Thyroid gland (tissue), 4 donors: ENCODE measurements at regions not wholly inside any gene's neighbourhood (a gene's known extent, or its start where the extent isn't known, plus 50 kb on each side); places are given as distances from the start of the nearest gene placed in this dataset. TPM values are rescaled to one million over a fixed set of nuclear protein-coding genes. Genes with fewer than 3 reads are reported as not detected.

Experiments
- DNase-seq, 2 donors: peaks; one replicate each; pipeline ENCODE4 v3.0.0-alpha.2; 2019
- H3K27ac ChIP-seq, 3 donors: fragments of 200-600 bp; sonication (generic); 1 replicate in 2 of 3; 2 replicates in 1 of 3; pipeline ENCODE4 v1.5.1; 2016 to 2019; ENCODE audit warnings: mild to moderate bottlenecking in 1 of 3, moderate library complexity in 1 of 3
- H3K27me3 ChIP-seq: fragments of 200-600 bp; sonication (generic); one replicate; pipeline ENCODE4 v1.5.1; 2019
- H3K36me3 ChIP-seq, 2 donors: fragments of 200-600 bp; sonication (generic); one replicate each; pipeline ENCODE4 v1.5.1; 2016 to 2019
- H3K4me1 ChIP-seq, 2 donors: fragments of 200-600 bp; sonication (generic); one replicate each; pipeline ENCODE4 v1.5.1; 2017 to 2019
- H3K4me3 ChIP-seq, 3 donors: fragments of 200-600 bp; sonication (generic); replicated peaks in 1 of 3; 1 replicate in 2 of 3; 2 replicates in 1 of 3; pipeline ENCODE4 v1.5.1; 2016; ENCODE audit warnings: mild to moderate bottlenecking in 1 of 3
- H3K9me3 ChIP-seq: fragments of 200-600 bp; sonication (generic); one replicate; pipeline ENCODE4 v1.5.1; 2017
- POLR2A ChIP-seq, 2 donors: fragments of 450-650 bp; IDR thresholded peaks; one replicate each; pipeline ENCODE4 v1.6.1; 2017; ENCODE audit warnings: antibody characterized with exemption in 2 of 2, mild to moderate bottlenecking in 2 of 2, moderate library complexity in 1 of 2
- WGBS, 2 donors: methylation state at CpG; one replicate each; pipeline ENCODE4 v1.1.5; 2017; 5-methylcytosine and 5-hydroxymethylcytosine counted together
- intact Hi-C: fragments of 100-400 bp; cut with DNase I; formaldehyde crosslinking; loops from one replicate; pipeline ENCODE4 v1.15.1; 2023
- small RNA-seq: library from RNA; depleted of rRNA; stranded (forward); fragments of <200 nt; gene quantifications from one replicate; pipeline ENCODE3, GENCODE V24; 2016
- TF ChIP-seq, protein P1 (sequence below), 6 experiments: fragments of 200-600 bp in 3 of 6; fragments of 450-650 bp in 3 of 6; sonication (generic) in 3 of 6; IDR thresholded peaks; one replicate each; pipeline ENCODE4 v1.5.1; 2016 to 2019; ENCODE audit warnings: antibody characterized with exemption in 6 of 6, mild to moderate bottlenecking in 2 of 6, inconsistent platforms in 1 of 6, moderate library complexity in 1 of 6

GRCh38 chr14:92259613-92260357 lies 63.2 kb upstream of the SLC24A4 start:
- Histone ChIP-seq H3K9me3 (no peaks in the 10 kb centered on the region), H3K4me1 (no peaks in the 10 kb centered on the region), H3K27me3 (no peaks in the 10 kb centered on the region), H3K27ac (no peak overlapping the region), H3K36me3 (no peaks in the 10 kb centered on the region), H3K4me3 (no peak overlapping the region)
- TF ChIP-seq POLR2A (IDR thresholded peaks at IDR 0.05) = no peak
- TF ChIP-seq, protein P1, sequence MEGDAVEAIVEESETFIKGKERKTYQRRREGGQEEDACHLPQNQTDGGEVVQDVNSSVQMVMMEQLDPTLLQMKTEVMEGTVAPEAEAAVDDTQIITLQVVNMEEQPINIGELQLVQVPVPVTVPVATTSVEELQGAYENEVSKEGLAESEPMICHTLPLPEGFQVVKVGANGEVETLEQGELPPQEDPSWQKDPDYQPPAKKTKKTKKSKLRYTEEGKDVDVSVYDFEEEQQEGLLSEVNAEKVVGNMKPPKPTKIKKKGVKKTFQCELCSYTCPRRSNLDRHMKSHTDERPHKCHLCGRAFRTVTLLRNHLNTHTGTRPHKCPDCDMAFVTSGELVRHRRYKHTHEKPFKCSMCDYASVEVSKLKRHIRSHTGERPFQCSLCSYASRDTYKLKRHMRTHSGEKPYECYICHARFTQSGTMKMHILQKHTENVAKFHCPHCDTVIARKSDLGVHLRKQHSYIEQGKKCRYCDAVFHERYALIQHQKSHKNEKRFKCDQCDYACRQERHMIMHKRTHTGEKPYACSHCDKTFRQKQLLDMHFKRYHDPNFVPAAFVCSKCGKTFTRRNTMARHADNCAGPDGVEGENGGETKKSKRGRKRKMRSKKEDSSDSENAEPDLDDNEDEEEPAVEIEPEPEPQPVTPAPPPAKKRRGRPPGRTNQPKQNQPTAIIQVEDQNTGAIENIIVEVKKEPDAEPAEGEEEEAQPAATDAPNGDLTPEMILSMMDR (IDR thresholded peaks at IDR 0.05) = no peak
- 84 to 86% methylated on average over 6 of the region's 6 CpGs for WGBS, 2 donors
- no peak for DNase-seq
- intact Hi-C loops = no loop called here

- H3K36me3 ChIP-seq = no peaks in the 10 kb centered on the region
- H3K9me3 ChIP-seq = no peaks in the 10 kb centered on the region
- no peak overlapping the region for H3K27ac ChIP-seq
- intact Hi-C loops = no loop called here
- WGBS, 2 donors = 16 to 30% methylated on average over 4 to 8 of the region's 8 CpGs
- DNase-seq = no peak
- H3K4me1 ChIP-seq = no peaks in the 10 kb centered on the region
- no peak for TF ChIP-seq POLR2A (IDR thresholded peaks at IDR 0.05)
- TF ChIP-seq, protein P1 (IDR thresholded peaks at IDR 0.05) = no peak
- H3K27me3 ChIP-seq = no peaks in the 10 kb centered on the region
- no peak overlapping the region for H3K4me3 ChIP-seq
These were observed 59.3 kb upstream of the SLC24A4 start for GRCh38 chr14:92263681-92264080.

- H3K36me3 ChIP-seq = no peaks in the 10 kb centered on the region
- no peaks in the 10 kb centered on the region for H3K27me3 ChIP-seq
These were observed 58.8 kb upstream of the SLC24A4 start for GRCh38 chr14:92264195-92264594.

DNA sequence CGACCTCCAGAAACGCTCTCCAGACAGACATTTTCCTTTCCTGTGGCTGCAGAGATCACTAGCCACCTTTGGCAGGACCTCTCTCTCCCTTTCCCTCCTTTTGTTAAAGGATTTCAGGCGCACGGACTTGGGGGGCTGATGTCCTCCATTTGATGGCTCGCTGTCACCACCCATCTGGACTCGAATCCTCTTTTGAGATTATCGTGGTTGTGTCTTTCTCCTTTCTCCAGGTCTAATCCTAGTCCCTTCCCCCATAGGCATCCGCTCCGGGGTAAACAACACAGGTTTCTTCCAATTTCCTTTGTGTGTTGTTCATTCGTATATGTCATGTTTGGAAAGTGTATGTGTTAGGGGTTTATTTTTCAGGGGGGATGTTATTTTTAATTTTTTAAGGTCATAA lies 56.7 kb upstream of the SLC24A4 start:
- Histone ChIP-seq H3K27me3 (no peaks in the 10 kb centered on the region), H3K4me1 (no peaks in the 10 kb centered on the region), H3K27ac (no peak overlapping the region), H3K9me3 (no peaks in the 10 kb centered on the region), H3K36me3 (no peaks in the 10 kb centered on the region), H3K4me3 (no peak overlapping the region)
- 79 to 81% methylated on average over 10 of the region's 10 CpGs for WGBS, 2 donors
- TF ChIP-seq, protein P1 (IDR thresholded peaks at IDR 0.05) = no peak
- no peak for TF ChIP-seq POLR2A (IDR thresholded peaks at IDR 0.05)
- no peak for DNase-seq
- intact Hi-C loops = no loop called here

More at GRCh38 chr14:92264195-92264594, 58.8 kb upstream of the SLC24A4 start:
- 50 to 57% methylated on average over 4 to 7 of the region's 7 CpGs for WGBS, 2 donors
- no peak overlapping the region for H3K4me3 ChIP-seq
- intact Hi-C loops = no loop called here
- no peak overlapping the region for H3K27ac ChIP-seq
- no peak for TF ChIP-seq POLR2A (IDR thresholded peaks at IDR 0.05)
- TF ChIP-seq, protein P1 (IDR thresholded peaks at IDR 0.05) = no peak
- H3K4me1 ChIP-seq = no peaks in the 10 kb centered on the region
- H3K9me3 ChIP-seq = no peaks in the 10 kb centered on the region
- DNase-seq = no peak

Small RNAs in the stretch of these regions (small RNA-seq; reads per million reads assigned to genes)
- gene RNU6-366P = not detected
